H9 (cell line): ENCODE measurements at regions not wholly inside any gene's neighbourhood (a gene's known extent, or its start where the extent isn't known, plus 50 kb on each side); places are given as distances from the start of the nearest gene placed in this dataset.

Experiments used
- DNase-seq: peaks from one replicate; pipeline ENCODE4 v3.0.0-alpha.2; 2017
- H2AFZ ChIP-seq: one replicate; pipeline ENCODE4 v1.6.1; 2013; ENCODE audit warnings: mild to moderate bottlenecking, low read length, control low read depth, moderate library complexity
- H2AK5ac ChIP-seq: 2 replicates; pipeline ENCODE4 v1.6.1; 2013; ENCODE audit warnings: low read length, control low read depth, mixed read lengths; ENCODE audit not compliant: insufficient read length
- H2BK120ac ChIP-seq: one replicate; pipeline ENCODE4 v1.6.1; 2013; ENCODE audit warnings: low read depth, mild to moderate bottlenecking, low read length, control low read depth, inconsistent platforms; ENCODE audit not compliant: poor library complexity, severe bottlenecking
- H2BK12ac ChIP-seq: 2 replicates; pipeline ENCODE4 v1.6.1; 2013; ENCODE audit warnings: low read length, control low read depth, mixed read lengths, low read depth; ENCODE audit not compliant: insufficient read length
- H2BK15ac ChIP-seq: 2 replicates; pipeline ENCODE4 v1.6.1; 2013; ENCODE audit warnings: low read depth, low read length, control low read depth
- H2BK20ac ChIP-seq: one replicate; pipeline ENCODE4 v1.6.1; 2013; ENCODE audit warnings: low read depth, mild to moderate bottlenecking, low read length, control low read depth, inconsistent platforms; ENCODE audit not compliant: poor library complexity, severe bottlenecking
- H2BK5ac ChIP-seq: 2 replicates; pipeline ENCODE4 v1.6.1; 2013; ENCODE audit warnings: low read length, control low read depth, mixed read lengths; ENCODE audit not compliant: insufficient read length
- H3K14ac ChIP-seq: 2 replicates; pipeline ENCODE4 v1.6.1; 2013; ENCODE audit warnings: low read length, control low read depth; ENCODE audit not compliant: insufficient read depth
- H3K18ac ChIP-seq: 2 replicates; pipeline ENCODE4 v1.6.1; 2013; ENCODE audit warnings: low read depth, mild to moderate bottlenecking, mixed read lengths, low read length, control low read depth; ENCODE audit not compliant: insufficient read length
- H3K23ac ChIP-seq: 2 replicates; pipeline ENCODE4 v1.6.1; 2013; ENCODE audit warnings: low read length, control low read depth, mixed read lengths, low read depth; ENCODE audit not compliant: insufficient read length
- H3K23me2 ChIP-seq: 2 replicates; pipeline ENCODE4 v1.6.1; 2013; ENCODE audit warnings: low read depth, mild to moderate bottlenecking, mixed read lengths, low read length, control low read depth; ENCODE audit not compliant: insufficient read length, poor library complexity, severe bottlenecking
- H3K27ac ChIP-seq: 2 replicates; pipeline ENCODE4 v1.5.1; 2013; ENCODE audit warnings: low read length, control low read depth, mixed read lengths, low read depth; ENCODE audit not compliant: insufficient read length
- H3K27me3 ChIP-seq: 2 replicates; pipeline ENCODE4 v1.6.1; 2013; ENCODE audit warnings: low read length, control low read depth, inconsistent platforms; ENCODE audit not compliant: insufficient read depth
- H3K4ac ChIP-seq: 2 replicates; pipeline ENCODE4 v1.6.1; 2013; ENCODE audit warnings: low read depth, mild to moderate bottlenecking, control low read depth, inconsistent platforms, low read length, moderate library complexity
- H3K4me1 ChIP-seq: 2 replicates; pipeline ENCODE4 v1.6.1; 2013; ENCODE audit warnings: low read length, control low read depth, inconsistent platforms; ENCODE audit not compliant: insufficient read depth
- H3K4me2 ChIP-seq: 2 replicates; pipeline ENCODE4 v1.6.1; 2013; ENCODE audit warnings: low read length, control low read depth, mixed read lengths; ENCODE audit not compliant: insufficient read length, insufficient read depth
- H3K56ac ChIP-seq: 2 replicates; pipeline ENCODE4 v1.6.1; 2013; ENCODE audit warnings: low read depth, mild to moderate bottlenecking, mixed read lengths, low read length, control low read depth; ENCODE audit not compliant: insufficient read length
- H3K79me1 ChIP-seq: 2 replicates; pipeline ENCODE4 v1.6.1; 2013; ENCODE audit warnings: low read depth, mild to moderate bottlenecking, moderate library complexity, low read length, control low read depth, inconsistent platforms; ENCODE audit not compliant: insufficient read depth, poor library complexity, severe bottlenecking
- H3K79me2 ChIP-seq: 2 replicates; pipeline ENCODE4 v1.6.1; 2013; ENCODE audit warnings: low read length, control low read depth, inconsistent platforms; ENCODE audit not compliant: insufficient read depth
- H3K9ac ChIP-seq: 2 replicates; pipeline ENCODE4 v1.6.1; 2013; ENCODE audit warnings: low read length, control low read depth, mixed read lengths; ENCODE audit not compliant: insufficient read length; ENCODE audit errors: extremely low read depth
- H3K9me3 ChIP-seq: one replicate; pipeline ENCODE4 v1.6.1; 2013; ENCODE audit warnings: low read depth, low read length, inconsistent platforms; ENCODE audit not compliant: control insufficient read depth
- H3T11ph ChIP-seq: one replicate; pipeline ENCODE4 v1.6.1; 2013; ENCODE audit warnings: mild to moderate bottlenecking, low read length, control low read depth, inconsistent platforms
- H4K20me1 ChIP-seq: one replicate; pipeline ENCODE4 v1.6.1; 2013; ENCODE audit not compliant: control insufficient read depth, insufficient read length, insufficient read depth
- H4K5ac ChIP-seq: 2 replicates; pipeline ENCODE4 v1.6.1; 2013; ENCODE audit warnings: low read depth, mild to moderate bottlenecking, mixed read lengths, low read length, control low read depth; ENCODE audit not compliant: insufficient read length
- H4K8ac ChIP-seq: replicated peaks from 2 replicates; pipeline ENCODE4 v1.6.1; 2013; ENCODE audit warnings: low read length, control low read depth, mixed read lengths, low read depth; ENCODE audit not compliant: insufficient read length
- H4K91ac ChIP-seq: 2 replicates; pipeline ENCODE4 v1.6.1; 2013; ENCODE audit warnings: low read depth, mild to moderate bottlenecking, moderate library complexity, mixed read lengths, low read length, control low read depth; ENCODE audit not compliant: insufficient read length
- H3K27ac Mint-ChIP-seq, 3 experiments: 2 replicates in 2 of 3; 3 replicates in 1 of 3; pipeline ENCODE4 v1.8.0; 2020 to 2021; ENCODE audit warnings: mixed read lengths in 3 of 3, mild to moderate bottlenecking in 1 of 3, moderate library complexity in 1 of 3
- H3K27me3 Mint-ChIP-seq: 2 replicates; pipeline ENCODE4 v1.8.0; 2021; ENCODE audit warnings: low read depth, mild to moderate bottlenecking, moderate library complexity, mixed read lengths
- H3K36me3 Mint-ChIP-seq, 3 experiments: 2 replicates in 2 of 3; 3 replicates in 1 of 3; pipeline ENCODE4 v1.8.0; 2020 to 2021; ENCODE audit warnings: low read depth in 3 of 3, mixed read lengths in 3 of 3; ENCODE audit not compliant: insufficient read depth in 1 of 3
- H3K4me1 Mint-ChIP-seq, 2 experiments: 2 replicates each; pipeline ENCODE4 v1.8.0; 2020; ENCODE audit warnings: mixed read lengths in 2 of 2
- H3K4me3 Mint-ChIP-seq, 2 experiments: 2 replicates in 1 of 2; 3 replicates in 1 of 2; pipeline ENCODE4 v1.8.0; 2020 to 2021; ENCODE audit warnings: mild to moderate bottlenecking in 2 of 2, mixed read lengths in 2 of 2, moderate library complexity in 1 of 2
- H3K9me3 Mint-ChIP-seq, 2 experiments: 2 replicates in 1 of 2; 3 replicates in 1 of 2; pipeline ENCODE4 v1.8.0; 2020; ENCODE audit warnings: mild to moderate bottlenecking in 2 of 2, mixed read lengths in 2 of 2, moderate library complexity in 1 of 2
- TF ChIP-seq, protein P1 (sequence below): fragments of 200-600 bp; sonication (generic); conservative IDR thresholded peaks from 3 replicates; pipeline ENCODE4 v1.8.0; 2021; ENCODE audit warnings: antibody characterized with exemption, mild to moderate bottlenecking

DNA sequence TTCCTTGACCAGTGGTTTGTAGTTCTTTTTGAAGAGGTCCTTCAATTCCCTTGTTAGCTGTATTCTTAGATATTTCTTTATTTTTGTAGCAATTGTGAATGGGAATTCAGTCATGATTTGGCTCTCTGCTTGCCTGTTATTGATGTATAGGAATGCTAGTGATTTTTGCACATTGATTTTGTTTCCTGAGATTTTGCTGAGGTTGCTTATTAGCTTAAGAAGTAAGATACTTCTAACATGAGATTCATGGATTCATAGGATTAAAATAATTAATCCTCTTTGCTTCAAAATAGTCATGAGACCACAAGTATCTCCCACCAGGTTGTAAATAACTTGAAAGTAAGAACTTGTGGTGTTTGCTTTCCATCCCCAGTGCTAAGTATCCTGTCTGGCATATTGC lies 308.9 kb downstream of the DTHD1 start:
- Histone ChIP-seq H2AFZ (no peak overlapping the region), H3K4me2 (no peak overlapping the region), H3K9me3 (no peaks in the 10 kb centered on the region), H4K91ac (no peak overlapping the region), H3K79me1 (no peaks in the 10 kb centered on the region), H2BK20ac (no peak overlapping the region), H3K4ac (no peak overlapping the region), H3K27ac (no peak overlapping the region), H2BK5ac (no peak overlapping the region), H2BK12ac (no peak overlapping the region), H3T11ph (no peak overlapping the region), H4K20me1 (no peaks in the 10 kb centered on the region), H3K79me2 (no peaks in the 10 kb centered on the region), H4K8ac (no peak overlapping the region), H3K23ac (no peak overlapping the region), H4K5ac (no peak overlapping the region), H3K56ac (no peak overlapping the region), H2BK15ac (no peak overlapping the region), H3K9ac (no peak overlapping the region), H3K27me3 (no peaks in the 10 kb centered on the region), H3K14ac (no peak overlapping the region), H2AK5ac (no peak overlapping the region), H3K23me2 (no peaks in the 10 kb centered on the region), H3K4me1 (no peaks in the 10 kb centered on the region), H3K18ac (no peak overlapping the region), H2BK120ac (no peak overlapping the region)
- Mint-ChIP-seq H3K4me1 (0 out of 4 replicates have a peak, but pooled peaks cover 0 to 4% of the 10 kb centered on the region in 2 experiments), H3K9me3 (peaks cover 40 to 43% of the 10 kb centered on the region in 2 experiments), H3K36me3 (peaks cover 18 to 58% (median 18%) of the 10 kb centered on the region in 3 experiments), H3K27me3 (no peaks in the 10 kb centered on the region), H3K27ac (no peak overlapping the region), H3K4me3 (no peak overlapping the region)
- TF ChIP-seq, protein P1, sequence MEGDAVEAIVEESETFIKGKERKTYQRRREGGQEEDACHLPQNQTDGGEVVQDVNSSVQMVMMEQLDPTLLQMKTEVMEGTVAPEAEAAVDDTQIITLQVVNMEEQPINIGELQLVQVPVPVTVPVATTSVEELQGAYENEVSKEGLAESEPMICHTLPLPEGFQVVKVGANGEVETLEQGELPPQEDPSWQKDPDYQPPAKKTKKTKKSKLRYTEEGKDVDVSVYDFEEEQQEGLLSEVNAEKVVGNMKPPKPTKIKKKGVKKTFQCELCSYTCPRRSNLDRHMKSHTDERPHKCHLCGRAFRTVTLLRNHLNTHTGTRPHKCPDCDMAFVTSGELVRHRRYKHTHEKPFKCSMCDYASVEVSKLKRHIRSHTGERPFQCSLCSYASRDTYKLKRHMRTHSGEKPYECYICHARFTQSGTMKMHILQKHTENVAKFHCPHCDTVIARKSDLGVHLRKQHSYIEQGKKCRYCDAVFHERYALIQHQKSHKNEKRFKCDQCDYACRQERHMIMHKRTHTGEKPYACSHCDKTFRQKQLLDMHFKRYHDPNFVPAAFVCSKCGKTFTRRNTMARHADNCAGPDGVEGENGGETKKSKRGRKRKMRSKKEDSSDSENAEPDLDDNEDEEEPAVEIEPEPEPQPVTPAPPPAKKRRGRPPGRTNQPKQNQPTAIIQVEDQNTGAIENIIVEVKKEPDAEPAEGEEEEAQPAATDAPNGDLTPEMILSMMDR, result no peak
- DNase-seq, result no peak
